Neural progenitor cell (in vitro differentiated cells): ENCODE measurements at regions not wholly inside any gene's neighbourhood (a gene's known extent, or its start where the extent isn't known, plus 50 kb on each side); places are given as distances from the start of the nearest gene placed in this dataset.

Experiments
- DNase-seq: peaks from one replicate; pipeline ENCODE4 v3.0.0-alpha.2; 2016; ENCODE audit warnings: low spot score
- H2AFZ ChIP-seq: fragments of 200-600 bp; sonication (generic); replicated peaks from 2 replicates; pipeline ENCODE4 v1.6.1; 2016; ENCODE audit warnings: antibody characterized with exemption
- H3F3A ChIP-seq: fragments of 200-600 bp; sonication (generic); 2 replicates; pipeline ENCODE4 v1.6.1; 2016; ENCODE audit warnings: antibody characterized with exemption, low read depth
- H3K27ac ChIP-seq: fragments of 200-600 bp; sonication (generic); 2 replicates; pipeline ENCODE4 v1.5.1; 2016; ENCODE audit warnings: mild to moderate bottlenecking
- H3K27me3 ChIP-seq: fragments of 200-600 bp; sonication (generic); 2 replicates; pipeline ENCODE4 v1.6.1; 2016; ENCODE audit warnings: mild to moderate bottlenecking, moderate library complexity
- H3K36me3 ChIP-seq: fragments of 200-600 bp; sonication (generic); 2 replicates; pipeline ENCODE4 v1.5.1; 2016
- H3K4me1 ChIP-seq: fragments of 200-600 bp; sonication (generic); 2 replicates; pipeline ENCODE4 v1.6.1; 2016; ENCODE audit warnings: mixed run types
- H3K4me2 ChIP-seq: fragments of 200-600 bp; sonication (generic); 2 replicates; pipeline ENCODE4 v1.6.1; 2016
- H3K4me3 ChIP-seq: fragments of 200-600 bp; sonication (generic); 2 replicates; pipeline ENCODE4 v1.5.1; 2016
- H3K79me2 ChIP-seq: fragments of 200-600 bp; sonication (generic); 2 replicates; pipeline ENCODE4 v1.6.1; 2016; ENCODE audit warnings: low read depth
- H3K9ac ChIP-seq: fragments of 200-600 bp; sonication (generic); 2 replicates; pipeline ENCODE4 v1.6.1; 2016
- H3K9me3 ChIP-seq: fragments of 200-600 bp; sonication (generic); 2 replicates; pipeline ENCODE4 v1.5.1; 2016; ENCODE audit warnings: low read depth
- H4K20me1 ChIP-seq: fragments of 200-600 bp; sonication (generic); 2 replicates; pipeline ENCODE4 v1.6.1; 2016; ENCODE audit warnings: low read depth
- H3K27ac Mint-ChIP-seq: 3 replicates; pipeline ENCODE4 v1.8.0; 2021; ENCODE audit warnings: mixed read lengths
- H3K27me3 Mint-ChIP-seq: 2 replicates; pipeline ENCODE4 v1.8.0; 2022; ENCODE audit warnings: low read depth, mild to moderate bottlenecking, inconsistent platforms, moderate library complexity, mixed read lengths; ENCODE audit not compliant: insufficient read depth
- H3K36me3 Mint-ChIP-seq: 3 replicates; pipeline ENCODE4 v1.8.0; 2021; ENCODE audit warnings: mixed read lengths
- H3K4me1 Mint-ChIP-seq: 3 replicates; pipeline ENCODE4 v1.8.0; 2021; ENCODE audit warnings: mixed read lengths
- H3K4me3 Mint-ChIP-seq: 3 replicates; pipeline ENCODE4 v1.8.0; 2021; ENCODE audit warnings: mild to moderate bottlenecking, moderate library complexity, mixed read lengths
- H3K9me3 Mint-ChIP-seq: 3 replicates; pipeline ENCODE4 v1.8.0; 2020; ENCODE audit warnings: mixed read lengths
- CTCF ChIP-seq: fragments of 200-600 bp; sonication (generic); IDR thresholded peaks from 2 replicates; pipeline ENCODE4 v1.5.1; 2017; ENCODE audit warnings: antibody characterized with exemption, mild to moderate bottlenecking
- EZH2 ChIP-seq: fragments of 200-600 bp; sonication (generic); IDR thresholded peaks from 2 replicates; pipeline ENCODE4 v1.6.1; 2017; ENCODE audit warnings: antibody characterized with exemption, mild to moderate bottlenecking, moderate library complexity
- EZH2phosphoT487 ChIP-seq: fragments of 200-600 bp; sonication (generic); IDR thresholded peaks from 2 replicates; pipeline ENCODE4 v1.6.1; 2017; ENCODE audit warnings: antibody characterized with exemption

- Histone ChIP-seq H2AFZ (no peak overlapping the region), H3K4me2 (no peak overlapping the region), H3F3A (no peaks in the 10 kb centered on the region), H3K27ac (no peak overlapping the region), H3K4me3 (no peak overlapping the region), H3K4me1 (no peaks in the 10 kb centered on the region), H3K9ac (no peak overlapping the region), H3K79me2 (no peaks in the 10 kb centered on the region), H3K27me3 (no peaks in the 10 kb centered on the region), H4K20me1 (no peaks in the 10 kb centered on the region), H3K36me3 (peaks cover 9% of the 10 kb centered on the region), H3K9me3 (peaks cover 8% of the 10 kb centered on the region)
- Mint-ChIP-seq H3K27ac (no peak overlapping the region), H3K4me1 (no peaks in the 10 kb centered on the region), H3K36me3 (peaks cover 15% of the 10 kb centered on the region), H3K27me3 (peaks cover 5% of the 10 kb centered on the region), H3K4me3 (no peak overlapping the region), H3K9me3 (peaks cover 13% of the 10 kb centered on the region)
- DNase-seq = no peak
- TF ChIP-seq EZH2 (no peak), CTCF (no peak), EZH2phosphoT487 (no peak)
Measured at GRCh38 chr11:34810107-34810562, 106.0 kb downstream of the APIP start.

GRCh38 chr11:34809191-34810106 is 106.7 kb downstream of the APIP start:
- H3K27ac Mint-ChIP-seq = no peak overlapping the region
- no peak overlapping the region for H3K4me3 Mint-ChIP-seq
- Histone ChIP-seq H3F3A (no peaks in the 10 kb centered on the region), H3K79me2 (no peaks in the 10 kb centered on the region), H3K36me3 (peaks cover 9% of the 10 kb centered on the region), H2AFZ (no peak overlapping the region), H3K9ac (no peak overlapping the region), H3K4me3 (no peak overlapping the region), H3K4me2 (no peak overlapping the region), H4K20me1 (no peaks in the 10 kb centered on the region), H3K27ac (no peak overlapping the region), H3K4me1 (no peaks in the 10 kb centered on the region), H3K9me3 (peaks cover 8% of the 10 kb centered on the region), H3K27me3 (no peaks in the 10 kb centered on the region)
- peaks cover 5% of the 10 kb centered on the region for H3K27me3 Mint-ChIP-seq
- DNase-seq = no peak
- no peaks in the 10 kb centered on the region for H3K4me1 Mint-ChIP-seq
- H3K9me3 Mint-ChIP-seq = peaks cover 13% of the 10 kb centered on the region
- TF ChIP-seq CTCF (no peak), EZH2 (no peak), EZH2phosphoT487 (no peak)
- peaks cover 15% of the 10 kb centered on the region for H3K36me3 Mint-ChIP-seq

- Histone ChIP-seq H3K27me3 (no peaks in the 10 kb centered on the region), H4K20me1 (no peaks in the 10 kb centered on the region), H3K9ac (no peak overlapping the region), H3K27ac (no peak overlapping the region), H3K4me2 (no peak overlapping the region), H3K36me3 (no peaks in the 10 kb centered on the region), H2AFZ (no peak overlapping the region), H3K4me1 (no peaks in the 10 kb centered on the region), H3F3A (no peaks in the 10 kb centered on the region), H3K4me3 (no peak overlapping the region), H3K9me3 (no peaks in the 10 kb centered on the region), H3K79me2 (peaks cover 4% of the 10 kb centered on the region)
- peaks cover 3% of the 10 kb centered on the region for H3K9me3 Mint-ChIP-seq
- no peak overlapping the region for H3K4me3 Mint-ChIP-seq
- H3K27me3 Mint-ChIP-seq = no peaks in the 10 kb centered on the region
- TF ChIP-seq CTCF = no peak
- no peak for TF ChIP-seq EZH2
- no peak for TF ChIP-seq EZH2phosphoT487
- no peaks in the 10 kb centered on the region for H3K4me1 Mint-ChIP-seq
- no peak overlapping the region for H3K27ac Mint-ChIP-seq
- H3K36me3 Mint-ChIP-seq = peaks cover 5% of the 10 kb centered on the region
- DNase-seq = no peak
Measured at GRCh38 chr11:34806875-34807274, 109.3 kb downstream of the APIP start.
